Kidney tubule cell (primary cell): ENCODE measurements at regions not wholly inside any gene's neighbourhood (a gene's known extent, or its start where the extent isn't known, plus 50 kb on each side); places are given as distances from the start of the nearest gene placed in this dataset.

Experiments used
- DNase-seq: peaks from one replicate; pipeline ENCODE4 v3.0.0-alpha.2; 2018; ENCODE audit warnings: low spot score

GRCh38 chr6:18674346-18674745 is 287.2 kb downstream of the RNF144B start:
- DNase-seq: no peak

- DNase-seq: no peak
Measured at GRCh38 chr6:18675881-18676280, 288.7 kb downstream of the RNF144B start.

DNA sequence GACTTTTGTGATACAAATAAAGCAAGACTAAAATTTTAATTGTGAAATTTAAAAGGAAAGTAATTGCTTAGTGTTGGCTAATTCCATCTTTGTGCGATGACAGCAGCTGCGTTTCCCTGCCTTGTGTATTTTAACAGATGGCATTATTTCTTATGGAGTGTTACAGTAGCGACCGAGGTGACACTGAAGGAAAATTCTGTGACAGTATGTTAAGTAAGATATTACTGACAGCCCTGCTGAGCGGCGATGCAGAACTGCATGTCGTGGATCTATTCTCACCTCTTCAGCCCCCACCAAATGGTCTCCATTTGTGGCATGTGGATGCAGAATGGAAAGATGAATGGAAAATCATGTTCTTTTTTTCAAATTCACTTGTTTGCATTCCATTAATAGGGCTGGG is 289.4 kb downstream of the RNF144B start:
- DNase-seq: no peak

GRCh38 chr6:18680842-18681241 is 293.7 kb downstream of the RNF144B start:
- DNase-seq: no peak

DNA sequence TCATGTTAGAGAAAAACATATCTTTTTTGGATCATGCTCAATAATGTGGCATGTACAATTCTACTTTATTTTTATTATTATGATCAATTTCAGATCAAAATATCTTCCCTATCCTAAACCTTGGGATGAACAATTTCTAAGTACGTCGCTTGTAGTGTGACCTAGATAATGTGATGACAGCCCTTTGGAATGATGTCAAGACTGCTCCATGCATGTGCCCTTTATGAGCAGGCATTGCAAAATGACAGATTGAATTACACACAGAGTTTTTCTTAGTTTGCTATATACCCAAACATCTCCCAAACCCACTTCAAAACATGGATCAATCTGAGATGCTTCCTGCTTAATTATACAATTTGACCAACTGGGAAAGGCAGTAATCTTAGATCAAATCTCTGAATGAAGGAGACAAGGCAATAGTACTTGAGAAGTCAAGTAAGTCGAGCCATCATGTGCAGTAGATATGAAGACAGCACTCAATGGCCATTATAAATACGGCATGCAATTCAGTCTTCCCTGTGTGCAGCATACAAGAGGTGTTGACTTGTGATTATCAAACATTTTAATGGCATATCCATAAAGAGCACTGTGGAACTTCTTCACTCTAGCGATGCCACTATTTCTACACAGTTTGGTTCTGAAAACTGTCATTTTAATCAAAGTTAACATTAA is 294.8 kb downstream of the RNF144B start:
- DNase-seq: no peak

- DNase-seq: no peak
Measured at GRCh38 chr6:18684343-18684742, 297.2 kb downstream of the RNF144B start.

GRCh38 chr6:18692929-18693685 is 306.0 kb downstream of the RNF144B start:
- DNase-seq: no peak

DNA sequence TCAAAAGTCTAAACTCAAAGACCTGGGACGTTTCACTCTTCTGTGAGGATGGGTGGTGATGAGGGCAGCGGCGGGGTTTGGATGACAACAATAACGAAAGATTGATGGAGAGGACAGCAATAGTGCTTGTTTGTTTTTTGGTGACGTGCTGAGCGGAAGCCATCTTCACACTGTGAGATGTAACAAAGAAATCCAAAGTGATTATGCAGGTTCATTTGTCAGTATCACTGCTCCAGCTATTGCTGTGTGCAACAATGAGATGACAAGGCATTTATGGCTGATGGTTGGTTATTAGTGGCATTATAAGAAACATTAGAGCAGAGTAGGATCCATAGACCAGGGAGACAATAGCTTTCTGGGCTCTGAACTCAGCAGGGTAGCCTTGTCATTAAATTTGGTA is 306.7 kb downstream of the RNF144B start:
- DNase-seq: no peak

GRCh38 chr6:18703546-18703945 is 316.4 kb downstream of the RNF144B start:
- no peak for DNase-seq

DNA sequence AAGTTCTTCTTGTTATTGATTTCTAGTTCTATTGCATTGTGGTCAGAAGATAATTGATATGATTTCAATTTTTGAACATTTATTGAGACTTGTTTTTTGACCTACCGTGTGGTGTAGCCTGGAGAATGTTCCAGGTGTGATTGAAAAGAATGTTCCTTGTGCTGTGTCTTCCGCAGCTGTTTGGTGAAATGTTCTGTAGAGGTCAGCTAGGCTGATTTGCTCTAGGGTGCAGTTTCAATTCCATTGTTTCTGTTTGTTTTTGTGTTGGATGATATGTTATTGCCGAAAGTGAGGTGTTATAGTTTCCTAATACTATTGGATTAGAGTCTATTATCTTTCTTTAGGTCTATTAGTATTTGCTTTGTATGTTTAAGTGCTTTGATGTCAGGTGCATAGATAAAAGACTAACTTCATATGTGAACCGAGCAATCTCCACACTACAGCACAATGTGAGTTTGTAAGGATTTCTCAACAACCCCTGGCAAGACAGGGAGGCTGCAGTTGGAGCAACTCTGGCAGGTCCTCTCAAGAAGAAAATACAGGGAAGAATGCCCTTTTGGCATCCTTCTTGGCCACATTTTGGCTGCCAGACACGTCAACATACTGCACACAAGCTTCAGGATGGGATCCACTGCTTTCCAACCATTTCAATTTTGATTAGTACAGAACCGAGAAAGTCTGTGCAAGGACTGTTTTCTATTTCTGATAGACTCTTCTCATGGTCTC is 320.7 kb downstream of the RNF144B start:
- no peak for DNase-seq

- DNase-seq: no peak
Measured at GRCh38 chr6:18712595-18712994, 325.4 kb downstream of the RNF144B start.

DNA sequence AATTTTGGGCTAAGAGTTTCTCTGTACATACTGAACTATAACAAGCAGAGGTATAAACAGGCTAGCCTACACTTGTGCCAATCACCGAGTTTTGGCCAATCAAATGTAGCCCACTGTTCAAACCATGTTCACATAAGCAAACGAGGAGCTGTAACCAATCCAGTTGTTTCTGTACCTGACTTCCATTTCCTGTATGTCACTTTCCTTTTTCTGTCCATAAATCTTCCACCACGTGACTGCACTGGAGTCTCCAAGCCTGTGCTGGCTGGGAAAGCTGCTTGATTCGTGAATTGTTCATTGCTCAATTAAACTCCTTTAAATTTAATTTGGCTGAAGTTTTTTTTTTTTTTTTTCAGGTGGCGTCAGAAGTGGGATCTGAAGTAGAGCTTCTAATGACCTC is 332.9 kb downstream of the RNF144B start:
- DNase-seq: no peak

- no peak for DNase-seq
Measured at GRCh38 chr6:18724056-18724455, 336.9 kb downstream of the RNF144B start.

GRCh38 chr6:18725449-18725848 is 338.3 kb downstream of the RNF144B start:
- DNase-seq: no peak

DNA sequence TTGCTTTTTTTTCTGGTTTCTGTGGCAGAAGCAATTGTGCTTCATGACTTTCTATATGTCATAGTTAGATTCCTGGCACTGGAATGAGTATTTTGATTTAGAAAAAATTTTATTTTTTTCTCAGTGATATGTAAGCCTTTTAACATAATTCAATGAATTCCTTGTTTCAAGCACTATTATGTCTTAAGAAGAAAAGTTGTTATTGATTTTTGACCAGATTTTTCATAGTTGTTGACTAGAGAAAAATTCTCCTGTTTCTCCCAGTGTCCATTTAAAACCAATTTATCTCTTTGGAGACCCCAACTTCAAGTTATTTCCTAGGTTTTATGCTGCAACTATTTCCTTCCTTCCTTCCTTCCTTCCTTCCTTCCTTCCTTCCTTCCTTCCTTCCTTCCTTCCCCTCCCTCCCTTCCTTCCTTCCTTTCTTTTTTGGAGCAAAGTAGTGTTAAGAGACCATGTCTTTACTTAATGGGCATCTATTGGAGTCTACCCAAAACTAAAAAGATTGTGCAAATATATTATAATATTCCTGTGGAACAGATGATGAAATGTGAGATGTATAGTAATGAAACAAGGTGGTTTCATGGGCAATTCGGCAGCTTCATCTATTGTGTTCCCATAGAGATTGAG is 346.9 kb downstream of the RNF144B start:
- DNase-seq: no peak

GRCh38 chr6:18741741-18742140 is 354.6 kb downstream of the RNF144B start:
- no peak for DNase-seq

- peak; percentile 41 for DNase-seq
Measured at GRCh38 chr6:18742406-18742805, 355.3 kb downstream of the RNF144B start.

- no peak for DNase-seq
Measured at GRCh38 chr6:18746727-18747126, 359.6 kb downstream of the RNF144B start.

GRCh38 chr6:18748314-18748713 is 361.2 kb downstream of the RNF144B start:
- no peak for DNase-seq

DNA sequence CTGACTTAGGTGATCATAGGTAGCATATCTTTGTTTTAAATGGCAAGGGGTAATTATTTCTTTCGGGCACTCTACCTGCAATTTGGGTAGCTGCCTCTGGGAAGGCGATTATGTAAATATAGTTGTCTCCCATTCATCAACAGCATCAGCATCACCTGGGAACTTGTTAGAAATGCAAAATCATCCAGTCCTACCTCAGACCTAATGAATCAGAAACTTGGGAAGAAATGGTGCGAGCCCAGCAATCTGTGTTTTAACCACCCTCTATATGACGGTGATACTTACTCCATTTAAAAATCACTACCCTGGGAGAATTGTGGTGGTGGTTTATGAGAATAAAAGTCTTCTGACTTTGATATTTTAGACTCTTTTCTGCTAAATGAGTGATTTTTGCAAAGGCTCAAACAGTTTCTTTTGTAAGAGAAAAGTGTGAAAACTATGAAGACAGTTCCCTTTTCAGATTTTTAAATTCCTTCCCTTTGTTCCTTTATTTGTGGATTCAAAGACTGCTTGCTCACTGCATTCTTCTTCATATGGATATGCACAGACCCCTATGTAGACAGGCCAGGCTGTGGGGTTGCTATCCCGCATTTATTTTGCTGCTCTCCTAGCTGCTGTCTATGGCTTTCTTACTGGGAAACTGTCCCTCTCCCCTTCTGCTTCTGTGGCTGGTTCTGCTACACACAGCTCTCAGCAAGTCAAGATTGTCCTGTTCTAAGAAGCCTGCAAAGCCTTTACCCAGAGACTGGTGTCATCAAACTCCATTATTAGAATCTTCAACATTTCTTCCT is 365.3 kb downstream of the RNF144B start:
- DNase-seq: no peak

DNA sequence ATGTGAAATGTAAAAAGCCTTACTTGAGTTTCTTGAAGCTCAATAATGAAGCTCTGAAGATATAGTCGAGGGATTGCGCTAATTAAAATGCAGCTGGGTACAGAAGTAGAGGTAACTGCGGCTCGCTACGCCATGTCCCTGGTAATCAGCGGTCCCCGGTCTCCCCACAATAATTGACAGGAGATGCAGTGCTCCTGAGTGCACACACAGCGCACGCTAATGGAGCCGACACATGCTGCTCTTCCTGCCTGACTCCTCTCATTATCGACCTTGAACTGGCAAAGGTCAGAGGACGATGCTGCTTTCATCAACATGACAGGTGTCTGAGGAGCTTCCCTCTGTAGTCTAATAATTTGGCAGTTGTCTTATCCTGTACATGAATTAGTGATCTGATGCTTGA is 365.9 kb downstream of the RNF144B start:
- no peak for DNase-seq

- peak; percentile 69 for DNase-seq
Measured at GRCh38 chr6:18763086-18763485, 375.9 kb downstream of the RNF144B start.
